ENCODE measurements at regions not wholly inside any gene's neighbourhood (a gene's known extent, or its start where the extent isn't known, plus 50 kb on each side); places are given as distances from the start of the nearest gene placed in this dataset.

DNA sequence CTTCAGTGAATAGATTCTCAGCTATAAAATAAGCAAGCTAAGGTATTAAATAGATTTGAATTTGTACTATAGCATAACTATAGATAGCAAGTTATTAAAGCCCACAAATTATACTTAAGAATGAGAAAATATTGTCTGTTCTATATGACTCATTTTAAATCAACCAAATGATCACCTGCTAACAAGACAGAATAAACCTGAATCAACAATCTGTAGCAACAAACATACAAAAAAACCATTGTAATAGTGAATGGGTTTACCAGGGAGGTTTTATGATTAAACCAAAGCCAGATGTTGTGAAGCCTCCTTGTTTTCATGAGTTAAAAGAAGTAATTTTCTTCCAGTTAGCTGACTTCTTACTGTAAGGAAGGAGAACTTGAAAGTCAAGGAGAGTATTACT lies 71.9 kb upstream of the HTR1B start:
- DNase-seq, result no peak

- DNase-seq, result no peak
These were observed 73.4 kb upstream of the HTR1B start for GRCh38 chr6:77536701-77537100.

DNA sequence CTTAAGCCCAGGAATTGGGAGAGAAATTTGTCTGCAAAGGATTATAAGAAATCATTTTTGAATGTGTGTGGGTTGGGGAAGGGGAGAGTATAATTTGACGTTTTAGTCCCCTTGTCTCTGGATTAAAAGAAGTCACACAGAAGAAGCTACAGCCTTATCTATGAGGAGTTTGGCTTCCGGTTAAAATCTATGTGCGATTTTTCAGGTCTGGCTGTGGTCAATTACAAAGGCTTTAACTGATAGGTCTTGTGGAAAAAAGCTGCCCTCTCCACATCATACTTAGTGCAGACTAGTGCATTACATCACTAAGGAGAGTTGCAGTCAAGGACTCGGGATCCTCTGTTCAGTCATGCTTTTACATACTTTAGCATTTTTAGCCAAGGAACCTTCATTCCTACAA lies 80.3 kb upstream of the HTR1B start:
- no peak for DNase-seq

- no peak for DNase-seq
These were observed 84.9 kb upstream of the HTR1B start for GRCh38 chr6:77548190-77548589.

- DNase-seq, result no peak
These were observed 85.5 kb upstream of the HTR1B start for GRCh38 chr6:77548662-77549366.

- DNase-seq, result no peak
These were observed 87.8 kb upstream of the HTR1B start for GRCh38 chr6:77551135-77551534.

DNA sequence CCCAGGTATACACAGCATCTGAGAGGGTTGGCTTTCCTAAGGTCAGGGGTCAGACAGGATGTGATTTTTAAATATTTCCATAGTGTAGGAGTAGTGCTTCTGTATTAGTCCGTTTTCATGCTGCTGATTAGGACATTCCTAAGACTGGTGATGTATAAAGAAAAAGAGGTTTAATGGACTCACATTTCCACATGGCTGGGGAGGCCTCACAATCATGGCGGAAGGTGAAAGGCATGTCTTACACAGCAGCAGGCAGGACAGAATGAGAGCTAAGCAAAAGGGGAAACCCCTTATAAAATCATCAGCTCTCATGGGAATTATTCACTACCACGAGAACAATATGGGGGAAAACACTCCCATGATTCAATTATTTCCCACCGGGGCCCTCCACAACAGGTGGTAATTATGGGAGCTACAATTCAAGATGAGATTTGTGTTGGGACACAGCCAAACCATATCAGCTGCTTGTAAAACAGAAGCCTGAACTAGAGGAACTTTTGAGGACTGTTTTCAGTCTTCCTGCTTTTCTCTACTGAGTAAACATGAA lies 91.0 kb upstream of the MEI4 start:
- peak; percentile 22 for DNase-seq

GRCh38 chr6:77565370-77565769 lies 87.5 kb upstream of the MEI4 start:
- DNase-seq, result no peak

DNA sequence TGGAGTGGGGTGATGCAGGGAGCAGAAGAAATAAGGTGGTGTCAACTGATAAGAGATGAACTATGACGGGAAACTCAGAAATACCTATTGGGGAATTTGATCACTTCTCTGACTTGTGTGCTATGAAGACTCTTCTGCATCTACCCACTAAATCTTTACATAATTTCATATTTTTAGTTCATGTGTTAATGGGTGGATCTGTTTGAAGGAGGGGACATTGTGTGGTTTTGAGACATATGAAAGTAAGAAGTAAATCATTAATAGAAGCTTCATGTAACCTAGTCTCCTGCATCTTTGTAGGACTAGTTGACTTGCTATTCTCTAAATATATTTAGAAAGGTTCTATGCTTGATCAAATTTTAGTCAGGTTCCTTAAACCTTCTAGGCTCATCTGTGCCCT lies 86.6 kb upstream of the MEI4 start:
- no peak for DNase-seq

- DNase-seq, result no peak
These were observed 84.3 kb upstream of the MEI4 start for GRCh38 chr6:77568570-77568969.

DNA sequence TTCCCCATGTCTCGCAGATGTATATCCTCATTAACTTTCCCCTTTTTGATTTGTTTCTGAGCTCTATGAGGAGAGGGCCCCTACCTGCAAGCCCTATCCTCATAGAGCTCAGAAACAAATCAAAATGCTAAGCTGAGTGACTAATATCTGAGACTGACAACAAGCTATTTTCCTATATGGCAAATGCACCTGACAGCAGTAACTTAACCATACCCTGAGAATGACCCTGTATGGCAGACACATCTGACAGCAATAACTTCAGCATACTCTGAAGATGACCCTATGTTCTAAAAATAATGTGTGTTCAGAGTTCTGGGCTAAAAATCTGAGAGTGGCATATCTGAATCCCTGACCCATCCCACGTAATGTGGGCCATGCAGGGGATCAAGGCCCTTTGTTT lies 79.0 kb upstream of the MEI4 start:
- DNase-seq, result no peak

GRCh38 chr6:77587963-77588362 lies 64.9 kb upstream of the MEI4 start:
- DNase-seq, result no peak

Measured in T1000 (cell line).